Keratinocyte (primary cell): ENCODE measurements at regions not wholly inside any gene's neighbourhood (a gene's known extent, or its start where the extent isn't known, plus 50 kb on each side); places are given as distances from the start of the nearest gene placed in this dataset.
A peak's percentile ranks its signal among the peaks of the same experiment; 100 is the strongest.

ENCODE experiments used
- DNase-seq: peaks from one replicate; pipeline ENCODE4 v3.0.0-alpha.2; 2011; ENCODE audit warnings: low read depth, missing footprints, low spot score
- FAIRE-seq: peaks from 2 replicates; lab custom pipeline; 2011; peaks lifted over from hg19 to GRCh38; lab: Jason Lieb, UNC
- H2AFZ ChIP-seq: 2 replicates; pipeline ENCODE4 v1.6.0; 2012; ENCODE audit warnings: low read length, control low read depth, inconsistent platforms; ENCODE audit not compliant: control insufficient read depth
- H3K27ac ChIP-seq: 2 replicates; pipeline ENCODE4 v1.5.1; 2011; ENCODE audit warnings: low read length; ENCODE audit not compliant: control insufficient read depth, insufficient read depth
- H3K27me3 ChIP-seq: 3 replicates; pipeline ENCODE4 v1.6.0; 2011; ENCODE audit warnings: low read length; ENCODE audit not compliant: control insufficient read depth, insufficient read depth; ENCODE audit errors: extremely low read depth
- H3K36me3 ChIP-seq, 2 experiments: 2 replicates in 1 of 2; 3 replicates in 1 of 2; pipeline ENCODE4 v1.5.1; 2011; ENCODE audit warnings: low read length in 2 of 2, mild to moderate bottlenecking in 1 of 2; ENCODE audit not compliant: control insufficient read depth in 2 of 2, insufficient read depth in 2 of 2; ENCODE audit errors: extremely low read depth in 1 of 2
- H3K4me1 ChIP-seq: 3 replicates; pipeline ENCODE4 v1.5.1; 2011; ENCODE audit warnings: low read length; ENCODE audit not compliant: control insufficient read depth, insufficient read depth; ENCODE audit errors: extremely low read depth
- H3K4me2 ChIP-seq: 3 replicates; pipeline ENCODE4 v1.6.0; 2011; ENCODE audit warnings: low read depth, low read length; ENCODE audit not compliant: control insufficient read depth, insufficient read depth; ENCODE audit errors: extremely low read depth
- H3K4me3 ChIP-seq, 3 experiments: fragments of 200-600 bp in 1 of 3; sonication (generic) in 1 of 3; 2 replicates in 2 of 3; 3 replicates in 1 of 3; pipeline ENCODE4 v1.5.1; 2011 to 2016; ENCODE audit warnings: low read length in 3 of 3, mild to moderate bottlenecking in 3 of 3, control low read depth in 2 of 3, inconsistent platforms in 1 of 3, low read depth in 1 of 3, mixed read lengths in 1 of 3, mixed run types in 1 of 3, moderate library complexity in 1 of 3; ENCODE audit not compliant: control insufficient read depth in 2 of 3, insufficient read depth in 2 of 3; ENCODE audit errors: extremely low read depth in 1 of 3
- H3K79me2 ChIP-seq: 2 replicates; pipeline ENCODE4 v1.6.0; 2012; ENCODE audit warnings: low read length; ENCODE audit not compliant: control insufficient read depth, insufficient read depth
- H3K9ac ChIP-seq: 3 replicates; pipeline ENCODE4 v1.6.0; 2011; ENCODE audit warnings: low read length; ENCODE audit not compliant: control insufficient read depth, insufficient read depth; ENCODE audit errors: extremely low read depth
- H3K9me1 ChIP-seq: 3 replicates; pipeline ENCODE4 v1.6.0; 2011; ENCODE audit warnings: low read length; ENCODE audit not compliant: control insufficient read depth, insufficient read depth; ENCODE audit errors: extremely low read depth
- H3K9me3 ChIP-seq: 2 replicates; pipeline ENCODE4 v1.5.1; 2012; ENCODE audit warnings: low read depth, low read length; ENCODE audit not compliant: control insufficient read depth
- H4K20me1 ChIP-seq: 3 replicates; pipeline ENCODE4 v1.6.0; 2011; ENCODE audit warnings: low read length; ENCODE audit not compliant: control insufficient read depth, insufficient read depth; ENCODE audit errors: extremely low read depth
- CTCF ChIP-seq, 3 experiments: IDR thresholded peaks in 1 of 3; conservative IDR thresholded peaks in 1 of 3; optimal IDR thresholded peaks in 1 of 3; 2 replicates in 2 of 3; 3 replicates in 1 of 3; pipeline versions ENCODE3 to v1.5.1; 2011; ENCODE audit warnings: low read length in 3 of 3, mild to moderate bottlenecking in 3 of 3, moderate library complexity in 2 of 3, control low read depth in 1 of 3, inconsistent platforms in 1 of 3; ENCODE audit not compliant: insufficient read depth in 2 of 3; ENCODE audit errors: extremely low read depth in 1 of 3
- EZH2 ChIP-seq: IDR thresholded peaks from one replicate; pipeline ENCODE4 v1.6.1; 2012; ENCODE audit warnings: inconsistent platforms, mild to moderate bottlenecking, low read length, moderate library complexity
- dilution Hi-C: fragments of 300-500 bp; cut with MboI; formaldehyde crosslinking; loops from one replicate; pipeline ENCODE4 v1.7.0; 2020; ENCODE audit warnings: low sequenced_read_pairs; ENCODE audit not compliant: extremely low pct_ligation_motif_present

GRCh38 chr3:187974871-187975271 lies 179.1 kb upstream of the LPP start:
- Histone ChIP-seq H3K27me3 (no peaks in the 10 kb centered on the region), H3K79me2 (no peaks in the 10 kb centered on the region), H3K4me3 (no peak overlapping the region), H3K9me3 (no peaks in the 10 kb centered on the region), H3K9me1 (no peaks in the 10 kb centered on the region), H3K36me3 (no peaks in the 10 kb centered on the region), H4K20me1 (no peaks in the 10 kb centered on the region), H2AFZ (no peak overlapping the region), H3K9ac (no peak overlapping the region), H3K4me2 (no peak overlapping the region), H3K27ac (no peak overlapping the region), H3K4me1 (no peaks in the 10 kb centered on the region)
- DNase-seq (no peak), FAIRE-seq (no peak)
- TF ChIP-seq CTCF (optimal IDR thresholded peaks at IDR 0.05 in 1 of 3, IDR thresholded peaks at IDR 0.05 in 1 of 3, conservative IDR thresholded peaks at IDR 0.05 in 1 of 3; ENCODE audit: extremely low read depth in 1 of 3, insufficient read depth in 2 of 3, low read length in 3 of 3) = peak in 1 of 3 experiments; percentile 16
- no peak for TF ChIP-seq EZH2
- dilution Hi-C loops = no loop called here

GRCh38 chr3:187975561-187976364 lies 178.2 kb upstream of the LPP start:
- dilution Hi-C loops = no loop called here

More at GRCh38 chr3:187975561-187976364, 178.2 kb upstream of the LPP start:
- Histone ChIP-seq H3K4me2 (no peak overlapping the region), H3K27me3 (no peaks in the 10 kb centered on the region), H3K4me1 (no peaks in the 10 kb centered on the region), H3K27ac (no peak overlapping the region), H3K9me1 (no peaks in the 10 kb centered on the region), H3K9ac (no peak overlapping the region), H4K20me1 (no peaks in the 10 kb centered on the region), H3K9me3 (no peaks in the 10 kb centered on the region), H3K4me3 (no peak overlapping the region), H3K79me2 (no peaks in the 10 kb centered on the region), H2AFZ (no peak overlapping the region), H3K36me3 (no peaks in the 10 kb centered on the region)
- TF ChIP-seq CTCF (optimal IDR thresholded peaks at IDR 0.05 in 1 of 3, IDR thresholded peaks at IDR 0.05 in 1 of 3, conservative IDR thresholded peaks at IDR 0.05 in 1 of 3; ENCODE audit: extremely low read depth in 1 of 3, insufficient read depth in 2 of 3, low read length in 3 of 3) = no peak
- no peak for TF ChIP-seq EZH2
- no peak for FAIRE-seq
- DNase-seq = no peak
